GM12878 (cell line): ENCODE measurements at regions not wholly inside any gene's neighbourhood (a gene's known extent, or its start where the extent isn't known, plus 50 kb on each side); places are given as distances from the start of the nearest gene placed in this dataset.
A peak's percentile ranks its signal among the peaks of the same experiment; 100 is the strongest.

Experiments used
- ATAC-seq: fragments of 200-7000 bp; cut with Tn5 transposase; 3 replicates; pipeline ENCODE4 v1.9.1; 2020; ENCODE audit warnings: mild to moderate bottlenecking, moderate library complexity
- BruUV-seq: library from RNA; stranded (reverse); fragments of 400-500 nt; replicated peaks from 2 replicates; lab custom pipeline; 2021; lab: Mats Ljungman, UMichigan
- CTCF ChIA-PET: fragments of 300-600 bp; sonication (Branson Sonifier 250); formaldehyde crosslinking; extraction: SDS; loops from one replicate; lab custom pipeline; 2021; ENCODE audit warnings: inconsistent platforms; lab: Yijun Ruan, JAX
- POLR2A ChIA-PET: fragments of 350-600 bp; formaldehyde crosslinking; extraction: SDS; loops from one replicate; lab custom pipeline; 2021; ENCODE audit warnings: inconsistent platforms; lab: Charles Lee
- RAD21 ChIA-PET: fragments of 300-600 bp; sonication (Branson Sonifier 250); formaldehyde crosslinking; loops from one replicate; lab custom pipeline; 2023; ENCODE audit warnings: antibody characterized with exemption; ENCODE audit not compliant: unreplicated experiment; lab: Charles Lee
- SMC1A ChIA-PET: fragments of 300-600 bp; sonication (Branson Sonifier 250); formaldehyde crosslinking; loops from one replicate; lab custom pipeline; 2023; ENCODE audit not compliant: unreplicated experiment, uncharacterized antibody; lab: Charles Lee
- DNase-seq: peaks from one replicate; pipeline ENCODE4 v3.0.0-alpha.2; 2011; ENCODE audit warnings: low read depth, low spot score
- FAIRE-seq: peaks from 3 replicates; lab custom pipeline; 2011; peaks lifted over from hg19 to GRCh38; lab: Jason Lieb, UNC
- H2AFZ ChIP-seq: 2 replicates; pipeline ENCODE4 v1.6.0; 2011; ENCODE audit warnings: low read depth, low read length, control low read depth; ENCODE audit not compliant: control insufficient read depth
- H3K27ac ChIP-seq: 2 replicates; pipeline ENCODE4 v1.5.1; 2011; ENCODE audit warnings: control low read depth; ENCODE audit not compliant: control insufficient read depth, insufficient read depth
- H3K27me3 ChIP-seq, 2 experiments: replicated peaks in 1 of 2; 2 replicates each; pipeline versions ENCODE4 v1.6.0 to v1.6.1; 2011; ENCODE audit warnings: low read length in 1 of 2; ENCODE audit not compliant: control insufficient read depth in 2 of 2, insufficient read depth in 2 of 2
- H3K36me3 ChIP-seq, 2 experiments: 2 replicates each; pipeline ENCODE4 v1.5.1; 2011; ENCODE audit warnings: low read length in 1 of 2; ENCODE audit not compliant: control insufficient read depth in 2 of 2, insufficient read depth in 2 of 2
- H3K4me1 ChIP-seq: 2 replicates; pipeline ENCODE4 v1.6.1; 2011; ENCODE audit warnings: mild to moderate bottlenecking, low read length, moderate library complexity, mixed read lengths; ENCODE audit not compliant: control insufficient read depth, insufficient read depth
- H3K4me2 ChIP-seq: 2 replicates; pipeline ENCODE4 v1.6.0; 2011; ENCODE audit warnings: control low read depth; ENCODE audit not compliant: control insufficient read depth, insufficient read depth
- H3K4me3 ChIP-seq: fragments of 200-600 bp; sonication (generic); 2 replicates; pipeline ENCODE4 v1.5.1; 2016
- H3K79me2 ChIP-seq: 2 replicates; pipeline ENCODE4 v1.6.0; 2011; ENCODE audit warnings: low read length; ENCODE audit not compliant: control insufficient read depth, insufficient read depth
- H3K9ac ChIP-seq: 2 replicates; pipeline ENCODE4 v1.8.0; 2011; ENCODE audit warnings: low read length, control low read depth, mixed read lengths; ENCODE audit not compliant: control insufficient read depth, insufficient read depth
- H3K9me3 ChIP-seq: replicated peaks from 3 replicates; pipeline ENCODE4 v1.5.1; 2011; ENCODE audit warnings: mild to moderate bottlenecking, low read length; ENCODE audit not compliant: control insufficient read depth, insufficient read depth
- H4K20me1 ChIP-seq: 2 replicates; pipeline ENCODE4 v1.6.0; 2011; ENCODE audit not compliant: control insufficient read depth, insufficient read depth
- ATF7 ChIP-seq: fragments of 450-650 bp; IDR thresholded peaks from 2 replicates; pipeline ENCODE4 v1.6.1; 2016; ENCODE audit warnings: low read depth, mild to moderate bottlenecking
- FOXK2 ChIP-seq: fragments of 450-650 bp; IDR thresholded peaks from 2 replicates; pipeline ENCODE4 v1.6.1; 2017; ENCODE audit warnings: mild to moderate bottlenecking, moderate library complexity
- IKZF1 ChIP-seq: fragments of 450-650 bp; conservative IDR thresholded peaks from 2 replicates; pipeline ENCODE4 v1.6.1; 2017; ENCODE audit warnings: antibody characterized with exemption, mild to moderate bottlenecking
- IRF4 ChIP-seq: IDR thresholded peaks from 2 replicates; pipeline ENCODE4 v1.6.1; 2011; ENCODE audit warnings: low read depth, low read length
- POLR2A ChIP-seq: IDR thresholded peaks from 2 replicates; pipeline ENCODE4 v1.6.1; 2011; ENCODE audit warnings: low read depth, mild to moderate bottlenecking, low read length
- POU2F2 ChIP-seq: IDR thresholded peaks from 3 replicates; pipeline ENCODE4 v1.6.1; 2011; ENCODE audit warnings: low read depth, mild to moderate bottlenecking, low read length, borderline replicate concordance
- SREBF1 ChIP-seq: IDR thresholded peaks from 2 replicates; pipeline ENCODE4 v1.6.1; 2012; ENCODE audit warnings: mild to moderate bottlenecking, low read length
- SRF ChIP-seq, 2 experiments: IDR thresholded peaks; 2 replicates each; pipeline ENCODE4 v1.6.1; 2011; ENCODE audit warnings: low read depth in 2 of 2, low read length in 2 of 2, mild to moderate bottlenecking in 1 of 2, moderate library complexity in 1 of 2
- TCF12 ChIP-seq: IDR thresholded peaks from 2 replicates; pipeline ENCODE4 v1.6.1; 2011; ENCODE audit warnings: low read depth, mild to moderate bottlenecking, low read length
- ZNF384 ChIP-seq: IDR thresholded peaks from 2 replicates; pipeline ENCODE4 v1.6.1; 2012; ENCODE audit warnings: low read depth, mild to moderate bottlenecking, low read length, improper control_type of control experiment, borderline replicate concordance
- ZSCAN29 ChIP-seq: fragments of 450-650 bp; IDR thresholded peaks from 2 replicates; pipeline ENCODE4 v1.6.1; 2017; ENCODE audit warnings: mild to moderate bottlenecking, moderate library complexity
- WGBS: methylation state at CpG from one replicate; pipeline ENCODE4 v1.1.6; 2016; ENCODE audit warnings: low lambda C conversion rate; ENCODE audit not compliant: insufficient replicate concordance, insufficient coverage; ENCODE audit errors: missing lambda C conversion rate; 5-methylcytosine and 5-hydroxymethylcytosine counted together
- in situ Hi-C: fragments of 300-500 bp; cut with MboI; formaldehyde crosslinking; loops from 9 replicates; pipeline ENCODE4 v1.14.3; 2018; ENCODE audit warnings: mixed read lengths
- intact Hi-C: fragments of 100-400 bp; cut with micrococcal nuclease; formaldehyde crosslinking; loops from one replicate; pipeline ENCODE4 v1.14.2; 2022; ENCODE audit not compliant: unreplicated experiment
- TF ChIP-seq, protein P1 (sequence below): fragments of 150-350 bp; IDR thresholded peaks from 2 replicates; pipeline ENCODE4 v1.6.1; 2016; ENCODE audit warnings: low read depth, low read length
- TF ChIP-seq, protein P2 (sequence below): fragments of 450-650 bp; IDR thresholded peaks from 2 replicates; pipeline ENCODE4 v1.6.1; 2016; ENCODE audit warnings: mild to moderate bottlenecking

DNA sequence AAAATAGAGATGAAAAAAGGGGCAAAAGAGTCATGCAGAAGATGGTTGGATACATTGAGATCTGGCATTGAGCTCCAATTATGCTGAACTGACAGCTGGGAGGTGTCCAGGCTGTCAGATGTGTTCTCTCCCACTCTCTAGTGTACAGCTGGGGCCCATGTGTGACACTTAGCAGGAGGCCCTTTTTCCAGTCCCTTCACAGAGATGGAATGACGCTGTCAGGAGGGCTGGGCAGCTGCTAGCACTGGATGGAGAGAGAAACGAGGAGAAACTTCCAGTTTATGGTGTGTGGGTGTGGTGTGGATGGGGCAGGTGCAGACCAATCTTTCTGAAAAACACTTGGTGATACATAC, 437.7 kb upstream of the HS6ST1 start:
- ATAC-seq: peak; percentile 8; the same call in 1 of the 3 replicates
- 0% methylated on average over 2 of the region's 2 CpGs for WGBS
- TF ChIP-seq TCF12 (0 out of 2 replicates have a peak, but pooled peaks have one; percentile 20), ZNF384 (no peak), POLR2A (no peak)
- no peak for FAIRE-seq
- ChIA-PET SMC1A (interaction anchor here (0.8 kb wide), 1 partner anchor 20 kb away, joined by 3 read pairs; no protein-coding TSS in a partner anchor), CTCF (interaction anchor here (0.6 to 2.0 kb wide), 9 partner anchors 10 to 741 kb away, joined by 3 to 11 read pairs (median 3); no protein-coding TSS in a partner anchor), RAD21 (no interaction called here), POLR2A (no interaction called here)
- no peak overlapping the region for H3K27ac ChIP-seq
- H3K9me3 ChIP-seq: no peaks in the 10 kb centered on the region
- no peak overlapping the region for H3K4me3 ChIP-seq
- H4K20me1 ChIP-seq: no peaks in the 10 kb centered on the region
- DNase-seq: no peak
- H3K36me3 ChIP-seq: no peaks in the 10 kb centered on the region
- intact Hi-C loops: no loop called here
- no peak overlapping the region for H3K4me2 ChIP-seq
- H3K27me3 ChIP-seq: no peaks in the 10 kb centered on the region
- BruUV-seq: no TSS peak
- no peak overlapping the region for H2AFZ ChIP-seq
- in situ Hi-C loops: no loop called here
- H3K4me1 ChIP-seq: peaks cover 12% of the 10 kb centered on the region
- no peak overlapping the region for H3K9ac ChIP-seq
- no peaks in the 10 kb centered on the region for H3K79me2 ChIP-seq

DNA sequence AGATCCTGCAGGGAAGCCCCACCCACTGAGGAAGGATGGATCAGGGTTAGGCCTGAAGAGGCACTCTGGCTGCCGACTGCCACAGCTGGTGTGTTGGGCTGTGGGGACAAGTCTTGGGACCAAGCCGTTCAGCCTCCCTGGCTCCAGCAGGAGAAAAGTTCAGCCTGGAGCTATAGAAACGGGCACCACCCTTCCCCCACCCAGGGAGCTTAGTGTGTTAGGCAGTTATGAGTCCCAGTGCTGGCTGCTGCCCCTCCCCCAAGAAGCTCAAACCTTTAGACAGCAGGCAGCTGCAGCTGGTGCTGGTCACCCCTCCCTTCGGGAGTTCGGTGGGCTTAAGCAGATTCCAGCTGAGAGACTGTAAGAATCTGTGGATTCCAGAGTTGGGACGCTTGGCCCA, 447.1 kb upstream of the HS6ST1 start:
- WGBS: 52% methylated on average over 6 of the region's 6 CpGs
- no peaks in the 10 kb centered on the region for H3K4me1 ChIP-seq
- no peak overlapping the region for H3K4me2 ChIP-seq
- SMC1A ChIA-PET: no interaction called here
- no peak overlapping the region for H3K9ac ChIP-seq
- H3K27me3 ChIP-seq: no peaks in the 10 kb centered on the region
- RAD21 ChIA-PET: no interaction called here
- no TSS peak for BruUV-seq
- DNase-seq (no peak), FAIRE-seq (no peak), ATAC-seq (no peak)
- no peak overlapping the region for H3K4me3 ChIP-seq
- TF ChIP-seq ZSCAN29: no peak
- TF ChIP-seq, protein P1, sequence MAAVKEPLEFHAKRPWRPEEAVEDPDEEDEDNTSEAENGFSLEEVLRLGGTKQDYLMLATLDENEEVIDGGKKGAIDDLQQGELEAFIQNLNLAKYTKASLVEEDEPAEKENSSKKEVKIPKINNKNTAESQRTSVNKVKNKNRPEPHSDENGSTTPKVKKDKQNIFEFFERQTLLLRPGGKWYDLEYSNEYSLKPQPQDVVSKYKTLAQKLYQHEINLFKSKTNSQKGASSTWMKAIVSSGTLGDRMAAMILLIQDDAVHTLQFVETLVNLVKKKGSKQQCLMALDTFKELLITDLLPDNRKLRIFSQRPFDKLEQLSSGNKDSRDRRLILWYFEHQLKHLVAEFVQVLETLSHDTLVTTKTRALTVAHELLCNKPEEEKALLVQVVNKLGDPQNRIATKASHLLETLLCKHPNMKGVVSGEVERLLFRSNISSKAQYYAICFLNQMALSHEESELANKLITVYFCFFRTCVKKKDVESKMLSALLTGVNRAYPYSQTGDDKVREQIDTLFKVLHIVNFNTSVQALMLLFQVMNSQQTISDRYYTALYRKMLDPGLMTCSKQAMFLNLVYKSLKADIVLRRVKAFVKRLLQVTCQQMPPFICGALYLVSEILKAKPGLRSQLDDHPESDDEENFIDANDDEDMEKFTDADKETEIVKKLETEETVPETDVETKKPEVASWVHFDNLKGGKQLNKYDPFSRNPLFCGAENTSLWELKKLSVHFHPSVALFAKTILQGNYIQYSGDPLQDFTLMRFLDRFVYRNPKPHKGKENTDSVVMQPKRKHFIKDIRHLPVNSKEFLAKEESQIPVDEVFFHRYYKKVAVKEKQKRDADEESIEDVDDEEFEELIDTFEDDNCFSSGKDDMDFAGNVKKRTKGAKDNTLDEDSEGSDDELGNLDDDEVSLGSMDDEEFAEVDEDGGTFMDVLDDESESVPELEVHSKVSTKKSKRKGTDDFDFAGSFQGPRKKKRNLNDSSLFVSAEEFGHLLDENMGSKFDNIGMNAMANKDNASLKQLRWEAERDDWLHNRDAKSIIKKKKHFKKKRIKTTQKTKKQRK: no peak
- TF ChIP-seq SREBF1: no peak
- no peak for TF ChIP-seq FOXK2
- TF ChIP-seq POU2F2: no peak
- TF ChIP-seq, protein P2, sequence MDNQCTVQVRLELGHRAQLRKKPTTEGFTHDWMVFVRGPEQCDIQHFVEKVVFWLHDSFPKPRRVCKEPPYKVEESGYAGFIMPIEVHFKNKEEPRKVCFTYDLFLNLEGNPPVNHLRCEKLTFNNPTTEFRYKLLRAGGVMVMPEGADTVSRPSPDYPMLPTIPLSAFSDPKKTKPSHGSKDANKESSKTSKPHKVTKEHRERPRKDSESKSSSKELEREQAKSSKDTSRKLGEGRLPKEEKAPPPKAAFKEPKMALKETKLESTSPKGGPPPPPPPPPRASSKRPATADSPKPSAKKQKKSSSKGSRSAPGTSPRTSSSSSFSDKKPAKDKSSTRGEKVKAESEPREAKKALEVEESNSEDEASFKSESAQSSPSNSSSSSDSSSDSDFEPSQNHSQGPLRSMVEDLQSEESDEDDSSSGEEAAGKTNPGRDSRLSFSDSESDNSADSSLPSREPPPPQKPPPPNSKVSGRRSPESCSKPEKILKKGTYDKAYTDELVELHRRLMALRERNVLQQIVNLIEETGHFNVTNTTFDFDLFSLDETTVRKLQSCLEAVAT: no peak
- TF ChIP-seq SRF (IDR thresholded peaks at IDR 0.05; ENCODE audit: low read depth in 2 of 2, low read length in 2 of 2): no peak
- no peak for TF ChIP-seq IRF4
- TF ChIP-seq ATF7: no peak
- TF ChIP-seq IKZF1: no peak
- in situ Hi-C loops (no loop called here), intact Hi-C loops (no loop called here)
- H3K27ac ChIP-seq: no peak overlapping the region
- H3K9me3 ChIP-seq: no peaks in the 10 kb centered on the region
- CTCF ChIA-PET: no interaction called here
- no peaks in the 10 kb centered on the region for H3K79me2 ChIP-seq
- POLR2A ChIA-PET: no interaction called here
- H4K20me1 ChIP-seq: no peaks in the 10 kb centered on the region
- H2AFZ ChIP-seq: no peak overlapping the region
- H3K36me3 ChIP-seq: no peaks in the 10 kb centered on the region
